Activated CD8-positive, alpha-beta memory T cell treated with anti-CD3 and anti-CD28 coated beads, Interleukin-2, amount 10 ng/mL, durations not matched to agents 7 days and 5 days (primary cell): ENCODE measurements at regions not wholly inside any gene's neighbourhood (a gene's known extent, or its start where the extent isn't known, plus 50 kb on each side); places are given as distances from the start of the nearest gene placed in this dataset.
"Not testable (repeated sequence)": the region's sequence is repeated elsewhere in the genome, so short reads cannot be mapped to it uniquely, and the experiment has no call there.

Experiments used
- ATAC-seq: fragments of 150-1000 bp; cut with Tn5 transposase; one replicate; pipeline ENCODE4 v1.10.0; 2021; ENCODE audit warnings: moderate library complexity
- CTCF ChIA-PET: fragments of 350-600 bp; sonication (Branson Sonifier 250); formaldehyde crosslinking; loops from one replicate; lab custom pipeline; 2021; ENCODE audit warnings: antibody characterized with exemption; lab: Charles Lee
- DNase-seq: peaks from one replicate; pipeline ENCODE4 v3.0.0-alpha.2; 2020
- H3K27ac Mint-ChIP-seq: one replicate; pipeline ENCODE4 v1.8.0; 2021; ENCODE audit warnings: mild to moderate bottlenecking, mixed read lengths
- H3K27me3 Mint-ChIP-seq: one replicate; pipeline ENCODE4 v1.8.0; 2021; ENCODE audit warnings: mixed read lengths
- H3K36me3 Mint-ChIP-seq: one replicate; pipeline ENCODE4 v1.8.0; 2021; ENCODE audit warnings: mild to moderate bottlenecking, mixed read lengths
- H3K4me1 Mint-ChIP-seq: one replicate; pipeline ENCODE4 v1.8.0; 2021; ENCODE audit warnings: mixed read lengths
- H3K4me3 Mint-ChIP-seq: one replicate; pipeline ENCODE4 v1.8.0; 2021; ENCODE audit warnings: mild to moderate bottlenecking, moderate library complexity, mixed read lengths
- H3K9me3 Mint-ChIP-seq: one replicate; pipeline ENCODE4 v1.8.0; 2022; ENCODE audit warnings: low read depth, mixed read lengths

GRCh38 chr18:71327441-71327840, 1038.6 kb downstream of the SOCS6 start:
- CTCF ChIA-PET: no interaction called here
- Mint-ChIP-seq H3K9me3 (peaks cover 8% of the 10 kb centered on the region), H3K27me3 (no peaks in the 10 kb centered on the region), H3K36me3 (no peaks in the 10 kb centered on the region), H3K4me1 (no peaks in the 10 kb centered on the region), H3K4me3 (no peak overlapping the region), H3K27ac (no peak overlapping the region)
- DNase-seq (no peak), ATAC-seq (no peak)

- Mint-ChIP-seq H3K4me1 (no peaks in the 10 kb centered on the region), H3K4me3 (no peak overlapping the region), H3K36me3 (no peaks in the 10 kb centered on the region), H3K27me3 (no peaks in the 10 kb centered on the region), H3K9me3 (peaks cover 8% of the 10 kb centered on the region), H3K27ac (no peak overlapping the region)
- DNase-seq: no peak
- CTCF ChIA-PET: no interaction called here
- ATAC-seq: no peak
Measured at GRCh38 chr18:71326826-71327225, 1038.0 kb downstream of the SOCS6 start.

GRCh38 chr18:71324356-71324755, 1035.5 kb downstream of the SOCS6 start:
- no peaks in the 10 kb centered on the region for H3K36me3 Mint-ChIP-seq
- H3K9me3 Mint-ChIP-seq: peaks cover 8% of the 10 kb centered on the region
- no peak for ATAC-seq
- CTCF ChIA-PET: no interaction called here
- no peaks in the 10 kb centered on the region for H3K27me3 Mint-ChIP-seq
- H3K4me3 Mint-ChIP-seq: no peak overlapping the region
- DNase-seq: no peak
- H3K27ac Mint-ChIP-seq: no peak overlapping the region
- H3K4me1 Mint-ChIP-seq: no peaks in the 10 kb centered on the region

- ATAC-seq (no peak), DNase-seq (no peak)
- Mint-ChIP-seq H3K36me3 (no peaks in the 10 kb centered on the region), H3K9me3 (peaks cover 8% of the 10 kb centered on the region), H3K4me3 (no peak overlapping the region), H3K27ac (no peak overlapping the region), H3K4me1 (no peaks in the 10 kb centered on the region), H3K27me3 (no peaks in the 10 kb centered on the region)
- CTCF ChIA-PET: no interaction called here
Measured at GRCh38 chr18:71322201-71322600, 1033.4 kb downstream of the SOCS6 start.

GRCh38 chr18:71321319-71321718, 1032.5 kb downstream of the SOCS6 start:
- CTCF ChIA-PET: interaction anchor here (0.6 kb wide), 1 partner anchor 24 kb away, joined by 3 read pairs; no protein-coding TSS in a partner anchor
- no peak for ATAC-seq
- Mint-ChIP-seq H3K27me3 (no peaks in the 10 kb centered on the region), H3K27ac (no peak overlapping the region), H3K4me1 (no peaks in the 10 kb centered on the region), H3K4me3 (no peak overlapping the region), H3K9me3 (peaks cover 8% of the 10 kb centered on the region), H3K36me3 (no peaks in the 10 kb centered on the region)
- no peak for DNase-seq

- no peaks in the 10 kb centered on the region for H3K36me3 Mint-ChIP-seq
- H3K9me3 Mint-ChIP-seq: peaks cover 5% of the 10 kb centered on the region
- H3K27me3 Mint-ChIP-seq: no peaks in the 10 kb centered on the region
- H3K4me1 Mint-ChIP-seq: no peaks in the 10 kb centered on the region
- no peak overlapping the region for H3K4me3 Mint-ChIP-seq
- H3K27ac Mint-ChIP-seq: no peak overlapping the region
- CTCF ChIA-PET: no interaction called here
- ATAC-seq (no peak), DNase-seq (no peak)
Measured at GRCh38 chr18:71304856-71305255, 1016.0 kb downstream of the SOCS6 start.

- H3K36me3 Mint-ChIP-seq, H3K4me1 Mint-ChIP-seq, H3K27me3 Mint-ChIP-seq, CTCF ChIA-PET, H3K9me3 Mint-ChIP-seq, DNase-seq, H3K27ac Mint-ChIP-seq, H3K4me3 Mint-ChIP-seq, ATAC-seq: not testable (repeated sequence)
Measured at GRCh38 chr18:71303743-71304142, 1014.9 kb downstream of the SOCS6 start.

- ATAC-seq (no peak), DNase-seq (no peak)
- Mint-ChIP-seq H3K27ac (no peak overlapping the region), H3K4me1 (no peaks in the 10 kb centered on the region), H3K9me3 (peaks cover 2% of the 10 kb centered on the region), H3K4me3 (no peak overlapping the region), H3K36me3 (no peaks in the 10 kb centered on the region), H3K27me3 (no peaks in the 10 kb centered on the region)
- CTCF ChIA-PET: no interaction called here
Measured at GRCh38 chr18:71301596-71301995, 1012.8 kb downstream of the SOCS6 start.

- H3K4me3 Mint-ChIP-seq, H3K36me3 Mint-ChIP-seq, DNase-seq, CTCF ChIA-PET, H3K9me3 Mint-ChIP-seq, H3K27me3 Mint-ChIP-seq, H3K4me1 Mint-ChIP-seq, H3K27ac Mint-ChIP-seq, ATAC-seq: not testable (repeated sequence)
Measured at GRCh38 chr18:71294201-71294600, 1005.4 kb downstream of the SOCS6 start.

GRCh38 chr18:71293322-71293721, 1004.5 kb downstream of the SOCS6 start:
- ATAC-seq (no peak), DNase-seq (no peak)
- CTCF ChIA-PET: no interaction called here
- Mint-ChIP-seq H3K27me3 (no peaks in the 10 kb centered on the region), H3K36me3 (no peaks in the 10 kb centered on the region), H3K4me3 (no peak overlapping the region), H3K4me1 (no peaks in the 10 kb centered on the region), H3K27ac (no peak overlapping the region), H3K9me3 (peaks cover 3% of the 10 kb centered on the region)

- Mint-ChIP-seq H3K9me3 (peaks cover 7% of the 10 kb centered on the region), H3K4me3 (no peak overlapping the region), H3K36me3 (no peaks in the 10 kb centered on the region), H3K4me1 (no peaks in the 10 kb centered on the region), H3K27me3 (no peaks in the 10 kb centered on the region), H3K27ac (no peak overlapping the region)
- ATAC-seq (no peak), DNase-seq (no peak)
- CTCF ChIA-PET: no interaction called here
Measured at GRCh38 chr18:71287268-71287667, 998.4 kb downstream of the SOCS6 start.

GRCh38 chr18:71252351-71252865, 963.6 kb downstream of the SOCS6 start:
- CTCF ChIA-PET: no interaction called here
- DNase-seq (no peak), ATAC-seq (no peak)
- Mint-ChIP-seq H3K27me3 (no peaks in the 10 kb centered on the region), H3K9me3 (peaks cover 9% of the 10 kb centered on the region), H3K4me1 (no peaks in the 10 kb centered on the region), H3K4me3 (no peak overlapping the region), H3K27ac (no peak overlapping the region), H3K36me3 (no peaks in the 10 kb centered on the region)

- DNase-seq (no peak), ATAC-seq (no peak)
- Mint-ChIP-seq H3K9me3 (peaks cover 7% of the 10 kb centered on the region), H3K27me3 (no peaks in the 10 kb centered on the region), H3K27ac (no peak overlapping the region), H3K4me1 (no peaks in the 10 kb centered on the region), H3K36me3 (no peaks in the 10 kb centered on the region), H3K4me3 (no peak overlapping the region)
- CTCF ChIA-PET: no interaction called here
Measured at GRCh38 chr18:71250191-71250590, 961.3 kb downstream of the SOCS6 start.

- peaks cover 6% of the 10 kb centered on the region for H3K9me3 Mint-ChIP-seq
Measured at GRCh38 chr18:71249791-71250190, 960.9 kb downstream of the SOCS6 start.

GRCh38 chr18:71242981-71243380, 954.1 kb downstream of the SOCS6 start:
- DNase-seq (no peak), ATAC-seq (no peak)
- Mint-ChIP-seq H3K4me1 (no peaks in the 10 kb centered on the region), H3K4me3 (no peak overlapping the region), H3K9me3 (peaks cover 3% of the 10 kb centered on the region), H3K27me3 (no peaks in the 10 kb centered on the region), H3K36me3 (no peaks in the 10 kb centered on the region), H3K27ac (no peak overlapping the region)
- CTCF ChIA-PET: no interaction called here

More at GRCh38 chr18:71249791-71250190, 960.9 kb downstream of the SOCS6 start:
- CTCF ChIA-PET: no interaction called here
- DNase-seq (no peak), ATAC-seq (no peak)
- no peak overlapping the region for H3K27ac Mint-ChIP-seq
- no peaks in the 10 kb centered on the region for H3K4me1 Mint-ChIP-seq
- H3K27me3 Mint-ChIP-seq: no peaks in the 10 kb centered on the region
- H3K4me3 Mint-ChIP-seq: no peak overlapping the region
- no peaks in the 10 kb centered on the region for H3K36me3 Mint-ChIP-seq
